Activated T-cell treated with anti-CD3 and anti-CD28 coated beads for 48 hours (primary cell): ENCODE measurements at regions not wholly inside any gene's neighbourhood (a gene's known extent, or its start where the extent isn't known, plus 50 kb on each side); places are given as distances from the start of the nearest gene placed in this dataset.

Source experiments
- DNase-seq: peaks from one replicate; pipeline ENCODE4 v3.0.0-alpha.2; 2020; ENCODE audit warnings: low read depth

- no peak for DNase-seq
These were observed 113.6 kb downstream of the GALC start for GRCh38 chr14:87879389-87879788.

GRCh38 chr14:87878959-87879358 lies 114.0 kb downstream of the GALC start:
- DNase-seq = no peak

- no peak for DNase-seq
These were observed 115.1 kb downstream of the GALC start for GRCh38 chr14:87877877-87878276.

- no peak for DNase-seq
These were observed 118.3 kb downstream of the GALC start for GRCh38 chr14:87874676-87875075.

GRCh38 chr14:87873741-87874140 lies 119.2 kb downstream of the GALC start:
- DNase-seq = no peak

GRCh38 chr14:87869619-87870583 lies 123.1 kb downstream of the GALC start:
- DNase-seq = no peak

- no peak for DNase-seq
These were observed 124.1 kb downstream of the GALC start for GRCh38 chr14:87868920-87869319.

GRCh38 chr14:87866116-87866515 lies 126.9 kb downstream of the GALC start:
- DNase-seq = no peak

GRCh38 chr14:87864356-87865270 lies 128.4 kb downstream of the GALC start:
- no peak for DNase-seq

- DNase-seq = no peak
These were observed 129.9 kb downstream of the GALC start for GRCh38 chr14:87863047-87863446.

- no peak for DNase-seq
These were observed 140.9 kb downstream of the GALC start for GRCh38 chr14:87852107-87852506.

- DNase-seq = no peak
These were observed 141.8 kb downstream of the GALC start for GRCh38 chr14:87851190-87851589.

- no peak for DNase-seq
These were observed 145.7 kb downstream of the GALC start for GRCh38 chr14:87847216-87847755.

- no peak for DNase-seq
These were observed 152.1 kb downstream of the GALC start for GRCh38 chr14:87840906-87841305.

- DNase-seq = no peak
These were observed 154.1 kb downstream of the GALC start for GRCh38 chr14:87838931-87839330.

- no peak for DNase-seq
These were observed 155.7 kb downstream of the GALC start for GRCh38 chr14:87837296-87837695.

GRCh38 chr14:87834594-87834993 lies 158.4 kb downstream of the GALC start:
- DNase-seq = no peak

GRCh38 chr14:87833026-87833425 lies 160.0 kb downstream of the GALC start:
- no peak for DNase-seq

- DNase-seq = no peak
These were observed 162.4 kb downstream of the GALC start for GRCh38 chr14:87830443-87831096.

GRCh38 chr14:87829543-87829942 lies 163.4 kb downstream of the GALC start:
- no peak for DNase-seq

- DNase-seq = no peak
These were observed 168.7 kb downstream of the GALC start for GRCh38 chr14:87824266-87824665.

- no peak for DNase-seq
These were observed 176.6 kb downstream of the GALC start for GRCh38 chr14:87816416-87816815.
